Urinary bladder (tissue), 3 donors: ENCODE measurements at regions not wholly inside any gene's neighbourhood (a gene's known extent, or its start where the extent isn't known, plus 50 kb on each side); places are given as distances from the start of the nearest gene placed in this dataset.

Experiments
- DNase-seq: peaks from one replicate; pipeline ENCODE4 v3.0.0-alpha.2; 2015; ENCODE audit errors: extremely low spot score
- H3K27ac ChIP-seq: one replicate; pipeline ENCODE4 v1.5.1; 2013; ENCODE audit warnings: low read depth, mild to moderate bottlenecking, moderate library complexity
- H3K36me3 ChIP-seq: one replicate; pipeline ENCODE4 v1.6.1; 2013; ENCODE audit warnings: mild to moderate bottlenecking, moderate library complexity; ENCODE audit not compliant: insufficient read depth
- H3K4me1 ChIP-seq: one replicate; pipeline ENCODE4 v1.6.1; 2013; ENCODE audit warnings: mild to moderate bottlenecking, moderate library complexity; ENCODE audit not compliant: insufficient read depth
- H3K4me3 ChIP-seq: one replicate; pipeline ENCODE4 v1.5.1; 2013; ENCODE audit warnings: low read depth, low read length
- WGBS: extraction: QIAGEN DNeasy Blood & Tissue Kit; methylation state at CpG from one replicate; pipeline ENCODE4 v1.1.7; 2013; 5-methylcytosine and 5-hydroxymethylcytosine counted together
- donor health status: healthy with polysubstance abuse.
- donor health status: healthy.

DNA sequence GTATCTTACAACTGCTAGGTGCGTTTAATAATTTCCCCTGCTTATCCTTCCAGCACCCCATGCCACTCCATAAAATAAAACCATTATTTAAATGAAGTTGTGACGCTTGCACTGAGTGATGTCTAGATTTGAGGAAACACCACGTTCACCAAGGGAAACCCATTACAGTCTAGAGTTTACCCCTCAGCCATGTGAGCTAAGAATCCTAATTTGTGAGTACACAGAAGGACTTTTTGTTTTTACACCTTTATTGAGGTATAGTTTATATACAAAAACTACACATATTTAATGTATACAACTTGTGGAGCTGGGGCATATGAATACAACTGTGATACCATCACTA is 326.8 kb downstream of the RAPGEF2 start:
- Histone ChIP-seq H3K4me3 (no peak overlapping the region), H3K27ac (no peak overlapping the region), H3K36me3 (no peaks in the 10 kb centered on the region), H3K4me1 (no peaks in the 10 kb centered on the region)
- WGBS = 59% methylated on average over 3 of the region's 3 CpGs
- no peak for DNase-seq

DNA sequence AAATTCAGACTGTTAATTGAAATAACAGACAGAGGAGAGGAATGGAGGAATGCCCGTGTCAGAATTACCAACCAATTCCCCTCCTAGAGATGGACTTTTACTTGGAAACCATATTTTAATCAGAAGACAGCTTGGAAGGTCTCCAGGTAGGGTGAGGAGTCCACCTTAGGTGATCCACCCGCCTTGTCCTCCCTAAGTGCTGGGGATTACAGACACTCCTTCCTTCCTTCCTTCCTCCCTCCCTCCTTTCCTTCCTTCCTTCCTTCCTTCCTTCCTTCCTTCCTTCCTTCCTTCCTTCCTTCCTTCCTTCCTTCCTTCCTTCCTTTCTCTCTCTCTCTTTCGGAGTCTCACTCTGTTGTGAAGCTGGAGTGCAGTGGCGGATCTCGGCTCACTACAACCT is 328.0 kb downstream of the RAPGEF2 start:
- Histone ChIP-seq H3K27ac (no peak overlapping the region), H3K4me3 (no peak overlapping the region), H3K4me1 (no peaks in the 10 kb centered on the region), H3K36me3 (no peaks in the 10 kb centered on the region)
- DNase-seq = no peak
- 93% methylated on average over 5 of the region's 5 CpGs for WGBS

DNA sequence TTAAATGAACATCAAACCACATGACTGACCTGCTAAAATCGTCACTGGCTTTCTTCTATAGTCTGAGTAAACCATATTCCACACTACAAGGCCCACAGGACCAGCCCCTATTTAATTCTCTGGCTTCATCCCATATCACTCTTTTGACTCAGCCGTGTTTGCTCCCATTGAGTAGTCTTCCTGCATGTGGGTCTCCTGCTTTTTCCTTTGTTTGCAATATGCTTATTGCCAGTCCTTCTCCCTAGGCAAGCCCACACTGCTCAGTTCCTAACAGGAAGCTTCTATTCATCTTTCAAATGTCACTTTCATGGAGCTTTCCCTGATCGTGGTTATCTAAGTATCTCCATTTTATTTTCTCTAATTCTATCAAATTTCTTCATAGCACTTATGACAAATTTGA is 329.6 kb downstream of the RAPGEF2 start:
- Histone ChIP-seq H3K36me3 (no peaks in the 10 kb centered on the region), H3K4me1 (no peaks in the 10 kb centered on the region), H3K4me3 (no peak overlapping the region), H3K27ac (no peak overlapping the region)
- 66% methylated on average over 3 of the region's 3 CpGs for WGBS
- no peak for DNase-seq

DNA sequence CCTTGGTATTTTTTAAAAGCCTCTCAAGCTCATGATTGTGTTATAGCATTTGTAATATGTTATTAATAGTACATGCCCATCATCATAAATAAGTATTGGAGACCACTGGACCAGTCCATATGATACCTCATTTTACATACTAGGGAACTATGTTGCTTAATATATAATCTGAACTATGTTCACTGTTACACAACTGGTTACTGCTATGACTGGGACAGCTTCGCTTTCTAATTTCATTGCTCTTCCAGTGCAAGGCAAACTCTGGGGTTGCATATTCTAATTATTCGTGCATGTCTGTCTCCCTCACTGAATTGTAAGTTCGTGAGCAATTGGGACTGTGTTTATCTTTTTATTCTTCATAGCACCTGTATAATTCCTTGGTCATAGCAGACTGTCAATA is 330.5 kb downstream of the RAPGEF2 start:
- WGBS = 85% methylated on average over 3 of the region's 3 CpGs
- H3K27ac ChIP-seq = no peak overlapping the region
- no peak for DNase-seq

DNA sequence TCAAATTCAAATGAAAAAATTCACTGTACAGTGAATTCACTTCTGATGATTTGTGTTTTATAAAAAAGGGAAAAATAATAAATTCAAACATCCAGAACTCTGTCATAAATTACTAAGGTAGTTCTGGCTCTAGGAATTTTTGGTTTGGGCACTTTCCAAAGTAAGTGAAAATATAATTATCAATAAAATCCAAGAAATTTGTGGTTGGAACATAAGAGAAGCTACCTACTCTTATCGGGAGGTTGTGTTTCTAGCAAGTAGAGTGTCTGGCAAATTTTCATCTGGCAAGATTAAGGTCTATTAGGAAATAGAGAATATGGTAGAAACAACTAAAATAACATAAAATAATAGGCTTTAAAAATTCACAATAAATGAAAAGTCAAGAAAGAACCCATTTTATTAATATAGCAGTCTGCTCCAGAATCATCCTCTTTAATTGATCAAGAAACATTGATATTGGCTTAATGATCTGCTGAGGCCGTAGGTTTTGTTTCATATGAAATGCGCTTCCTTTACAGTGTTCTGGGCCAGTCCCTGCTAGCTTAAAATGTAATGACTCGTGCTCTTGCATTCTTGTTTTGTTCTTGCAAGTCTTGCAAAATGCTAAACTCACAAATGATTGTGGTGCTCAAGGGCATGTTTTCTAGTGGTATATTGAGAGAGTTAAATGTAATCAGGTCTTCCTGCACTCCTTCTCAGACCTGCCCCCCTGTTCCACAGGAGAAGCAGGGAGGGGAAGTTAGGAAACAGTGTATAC is 331.4 kb downstream of the RAPGEF2 start:
- no peak overlapping the region for H3K27ac ChIP-seq
- 61% methylated on average over 4 of the region's 4 CpGs for WGBS
- H3K4me1 ChIP-seq = no peaks in the 10 kb centered on the region
- no peak for DNase-seq
- H3K36me3 ChIP-seq = no peaks in the 10 kb centered on the region
- H3K4me3 ChIP-seq = no peak overlapping the region

More for the DNA sequence above, 330.5 kb downstream of the RAPGEF2 start:
- H3K36me3 ChIP-seq = no peaks in the 10 kb centered on the region
- H3K4me1 ChIP-seq = no peaks in the 10 kb centered on the region
- H3K4me3 ChIP-seq = no peak overlapping the region

DNA sequence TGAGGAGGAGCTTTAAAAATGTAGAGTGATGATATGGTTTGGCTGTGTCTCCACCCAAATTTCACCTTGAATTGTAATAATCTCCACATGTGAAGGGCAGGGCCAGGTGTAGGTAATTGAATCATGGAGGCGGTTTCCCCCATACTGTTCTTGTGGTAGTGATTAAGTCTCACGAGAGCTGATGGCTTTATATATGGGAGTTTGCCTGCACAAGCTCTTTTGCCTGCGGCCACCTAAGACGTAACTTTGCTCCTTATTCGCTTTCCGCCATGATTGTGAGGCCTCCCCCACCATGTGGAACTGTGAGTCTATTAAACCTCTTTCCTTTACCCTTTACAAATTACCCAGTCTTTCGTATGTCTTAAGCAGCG is 332.0 kb downstream of the RAPGEF2 start:
- no peaks in the 10 kb centered on the region for H3K36me3 ChIP-seq
- 94% methylated on average over 8 of the region's 8 CpGs for WGBS
- DNase-seq = no peak
- H3K4me3 ChIP-seq = no peak overlapping the region
- no peak overlapping the region for H3K27ac ChIP-seq
- no peaks in the 10 kb centered on the region for H3K4me1 ChIP-seq

DNA sequence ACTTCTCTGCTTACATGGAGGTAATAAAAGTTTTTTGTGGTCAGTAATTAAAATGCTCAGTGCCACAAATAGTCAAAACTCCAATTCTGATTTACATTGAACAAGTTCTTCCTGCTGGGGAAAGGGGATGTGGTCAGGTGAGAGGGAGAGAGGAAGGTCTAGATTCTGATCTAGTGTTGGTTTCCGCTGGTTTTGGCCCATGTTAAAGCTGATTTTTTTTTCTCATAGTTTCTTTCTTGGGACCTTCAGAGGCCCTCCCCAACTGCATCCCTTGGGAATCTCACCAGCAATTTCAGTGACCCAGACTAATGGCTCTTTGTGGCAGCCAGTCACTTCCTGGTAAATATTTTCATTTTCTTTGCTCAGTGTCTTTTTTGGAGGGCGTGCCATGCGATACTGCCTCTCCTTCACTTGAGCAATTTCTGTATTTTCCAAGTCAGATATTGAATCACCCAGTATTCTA is 332.7 kb downstream of the RAPGEF2 start:
- no peak for DNase-seq
- H3K27ac ChIP-seq = no peak overlapping the region
- WGBS = 77% methylated on average over 3 of the region's 3 CpGs
- no peaks in the 10 kb centered on the region for H3K4me1 ChIP-seq
- no peaks in the 10 kb centered on the region for H3K36me3 ChIP-seq
- no peak overlapping the region for H3K4me3 ChIP-seq

DNA sequence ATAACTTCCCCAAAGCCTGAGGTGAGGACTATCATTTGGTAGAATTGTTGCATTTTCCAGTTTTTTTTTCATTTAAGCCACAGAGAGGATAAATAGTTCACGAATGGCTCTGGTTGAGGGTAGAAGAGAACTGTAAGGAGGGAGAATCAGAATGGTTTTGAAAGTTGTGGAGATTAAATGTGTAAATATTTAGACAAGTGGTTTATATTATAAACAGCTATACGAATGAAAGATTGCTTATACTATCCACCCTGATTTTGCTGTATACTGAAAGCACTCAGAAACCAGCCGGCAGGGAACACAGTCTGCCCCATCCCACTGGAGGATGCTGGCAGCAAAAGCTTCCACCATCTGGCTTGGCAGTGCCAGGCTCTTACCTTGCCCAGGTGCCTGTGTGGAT is 341.1 kb downstream of the RAPGEF2 start:
- Histone ChIP-seq H3K36me3 (no peaks in the 10 kb centered on the region), H3K4me3 (no peak overlapping the region), H3K27ac (no peak overlapping the region), H3K4me1 (no peaks in the 10 kb centered on the region)
- 46% methylated on average over 3 of the region's 3 CpGs for WGBS
- no peak for DNase-seq

DNA sequence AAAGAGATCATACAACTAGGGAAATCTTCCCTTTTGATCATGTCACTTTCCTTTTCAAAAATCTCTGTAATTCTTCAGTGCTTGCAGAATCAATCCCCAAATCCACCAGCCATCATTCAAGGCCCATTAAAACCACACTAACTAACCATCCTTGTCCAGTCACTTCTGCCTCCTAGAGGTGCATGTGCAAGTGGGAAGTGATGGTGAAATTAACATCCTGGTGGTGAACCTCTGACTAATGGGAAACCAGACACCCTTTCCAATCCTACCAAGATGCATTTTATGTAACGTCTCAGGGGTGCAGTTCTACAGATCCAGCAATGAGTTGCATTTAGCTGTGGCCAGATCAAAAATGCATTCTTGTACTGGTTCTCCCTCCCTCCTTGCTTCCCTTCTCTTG is 341.8 kb downstream of the RAPGEF2 start:
- no peak for DNase-seq
- 47% methylated on average over 1 of the region's 1 CpG for WGBS
- H3K4me3 ChIP-seq = no peak overlapping the region
- H3K36me3 ChIP-seq = no peaks in the 10 kb centered on the region
- no peak overlapping the region for H3K27ac ChIP-seq
- no peaks in the 10 kb centered on the region for H3K4me1 ChIP-seq

DNA sequence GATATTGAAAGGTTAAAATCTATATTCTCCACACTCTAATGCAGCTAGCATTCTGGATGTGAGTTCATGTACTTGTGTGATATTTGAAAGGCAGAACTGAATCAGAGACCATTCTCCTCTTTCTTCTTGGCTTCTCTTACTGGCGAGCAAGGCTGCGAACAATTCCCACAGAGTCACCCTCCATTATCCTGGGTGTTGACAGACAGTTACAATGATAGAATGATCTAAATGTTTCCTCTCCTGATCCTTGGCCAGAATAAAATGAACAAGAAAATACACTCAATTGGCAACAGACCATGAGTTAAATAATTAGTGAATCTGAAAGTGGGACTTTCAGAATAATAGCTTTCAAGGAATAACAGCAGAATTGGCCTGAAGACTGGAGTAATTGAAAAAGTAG is 342.8 kb downstream of the RAPGEF2 start:
- Histone ChIP-seq H3K27ac (no peak overlapping the region), H3K36me3 (no peaks in the 10 kb centered on the region), H3K4me1 (no peaks in the 10 kb centered on the region), H3K4me3 (no peak overlapping the region)
- DNase-seq = no peak
- WGBS = 77% methylated on average over 2 of the region's 2 CpGs

DNA sequence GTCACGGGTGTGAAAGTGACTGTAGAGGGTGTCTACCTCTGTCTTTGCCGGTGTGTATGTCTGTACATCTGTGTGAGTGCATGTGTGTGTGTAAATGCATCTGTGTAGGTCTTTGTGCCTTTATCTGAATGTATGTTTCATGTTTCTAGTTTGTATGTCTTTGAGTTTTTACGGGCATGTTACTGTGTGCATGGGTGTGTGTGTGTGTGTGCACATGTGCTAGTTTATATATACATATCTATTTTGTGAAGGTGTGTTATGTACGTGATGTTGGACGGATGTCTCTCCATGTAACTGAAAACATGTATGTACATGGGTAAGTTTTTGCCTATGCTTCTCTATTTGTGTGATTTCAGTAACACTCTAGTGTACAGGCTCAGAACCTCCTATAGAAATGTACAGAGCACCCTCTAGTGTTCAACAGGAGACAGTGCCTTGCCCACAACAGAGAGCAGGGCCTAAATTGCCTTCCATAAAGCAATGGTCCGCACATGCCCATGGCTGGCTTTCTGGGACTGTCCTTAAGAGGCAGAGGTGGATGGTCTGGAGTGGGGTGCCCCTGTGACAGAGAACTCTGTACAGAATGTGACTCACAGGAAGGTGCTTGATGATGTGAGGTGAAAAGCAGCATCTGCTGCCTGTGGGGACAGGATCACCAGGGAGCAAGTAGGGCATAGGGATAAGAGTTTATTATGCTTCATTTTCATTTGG is 343.5 kb downstream of the RAPGEF2 start:
- H3K4me3 ChIP-seq = no peak overlapping the region
- 50% methylated on average over 6 of the region's 6 CpGs for WGBS
- H3K36me3 ChIP-seq = no peaks in the 10 kb centered on the region
- no peaks in the 10 kb centered on the region for H3K4me1 ChIP-seq
- H3K27ac ChIP-seq = no peak overlapping the region
- DNase-seq = no peak

DNA sequence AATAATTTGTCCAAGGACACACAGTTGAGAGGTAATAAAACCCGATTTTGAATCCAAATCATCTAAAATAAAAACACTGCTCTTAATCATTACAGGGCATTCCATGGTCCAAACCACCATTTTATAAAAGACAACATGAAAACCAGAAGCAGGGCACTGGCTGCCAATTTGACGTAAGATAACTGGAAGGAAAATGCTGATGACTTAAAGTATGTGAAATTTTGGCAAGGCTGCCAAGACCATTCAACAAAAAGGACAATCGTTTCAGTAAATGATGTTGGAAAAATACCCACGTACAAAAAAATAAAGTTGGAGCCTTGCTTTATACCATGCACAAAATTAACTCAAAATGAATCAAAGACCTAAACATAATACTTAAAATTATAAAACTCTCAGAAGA is 344.4 kb downstream of the RAPGEF2 start:
- WGBS = 55% methylated on average over 4 of the region's 4 CpGs
- Histone ChIP-seq H3K4me3 (no peak overlapping the region), H3K27ac (no peak overlapping the region), H3K36me3 (no peaks in the 10 kb centered on the region), H3K4me1 (no peaks in the 10 kb centered on the region)
- DNase-seq = no peak

DNA sequence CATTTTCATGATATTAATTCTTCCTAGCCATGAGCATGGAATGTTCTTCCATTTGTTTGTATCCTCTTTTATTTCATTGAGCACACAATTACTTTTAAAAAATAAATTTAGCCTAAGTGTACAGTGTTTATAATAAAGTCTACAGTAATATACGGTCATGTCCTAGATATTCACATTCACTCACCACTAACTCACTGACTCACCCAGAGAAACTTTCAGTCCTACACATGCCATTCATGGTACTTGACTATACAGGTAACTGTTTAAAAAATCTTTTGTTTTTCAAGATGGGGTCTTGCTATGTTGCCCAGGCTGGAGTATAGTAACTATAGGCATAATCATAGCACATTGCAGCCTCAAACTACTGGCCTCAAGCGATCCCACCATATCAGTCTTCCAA is 348.1 kb downstream of the RAPGEF2 start:
- H3K4me3 ChIP-seq = no peak overlapping the region
- no peak for DNase-seq
- H3K27ac ChIP-seq = no peak overlapping the region
- no peaks in the 10 kb centered on the region for H3K36me3 ChIP-seq
- H3K4me1 ChIP-seq = no peaks in the 10 kb centered on the region
- 82% methylated on average over 2 of the region's 2 CpGs for WGBS

DNA sequence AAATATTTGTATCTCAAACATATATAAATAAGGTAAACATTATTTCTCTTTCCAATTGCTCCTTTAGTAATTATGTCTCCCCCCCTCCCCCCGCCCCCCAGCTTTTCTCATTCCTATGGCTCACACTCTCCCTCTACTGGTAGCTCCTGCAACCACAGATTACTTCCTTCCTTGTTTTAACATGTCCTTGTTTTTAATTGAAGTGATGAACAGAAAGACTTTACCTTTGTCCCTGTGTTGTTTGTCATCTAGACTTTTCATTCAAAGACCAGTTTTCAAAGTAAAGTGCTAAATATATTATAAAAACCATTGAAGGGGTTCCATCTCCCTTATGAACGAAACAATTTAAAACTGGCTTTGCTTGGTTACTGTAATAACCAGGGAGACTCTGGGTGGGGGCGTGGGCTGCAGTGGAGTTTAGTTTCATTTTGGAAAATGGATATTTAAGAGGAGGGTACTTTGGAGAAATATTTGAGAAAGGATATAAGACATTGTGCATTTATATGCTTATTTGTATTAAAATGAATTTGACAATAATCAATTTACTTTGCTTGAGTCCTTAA is 352.9 kb downstream of the RAPGEF2 start:
- no peak overlapping the region for H3K4me3 ChIP-seq
- WGBS = 37% methylated on average over 3 of the region's 3 CpGs
- H3K36me3 ChIP-seq = no peaks in the 10 kb centered on the region
- H3K27ac ChIP-seq = no peak overlapping the region
- no peaks in the 10 kb centered on the region for H3K4me1 ChIP-seq
- no peak for DNase-seq
